ENCODE measurements at regions not wholly inside any gene's neighbourhood (a gene's known extent, or its start where the extent isn't known, plus 50 kb on each side); places are given as distances from the start of the nearest gene placed in this dataset.

DNA sequence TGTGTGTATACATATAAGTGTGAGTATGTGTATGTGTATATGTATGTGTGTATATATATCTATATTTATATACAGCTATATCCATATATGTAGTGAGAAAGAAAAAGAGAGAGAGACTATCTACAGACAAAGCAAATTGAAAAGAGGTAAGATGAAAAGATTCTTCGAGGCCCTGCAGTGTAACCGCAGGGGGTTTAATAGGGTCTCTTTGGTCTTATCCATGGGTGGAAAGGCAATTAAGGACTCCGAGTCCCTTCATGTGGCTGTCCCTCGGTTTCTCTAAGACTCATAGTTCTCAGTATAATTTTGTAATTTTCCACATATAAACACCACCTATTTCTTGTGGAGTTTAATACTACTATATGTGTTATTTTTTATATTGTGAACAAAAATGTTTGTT is 50.6 kb upstream of the JAZF1 start:
- ATAC-seq = no peak

DNA sequence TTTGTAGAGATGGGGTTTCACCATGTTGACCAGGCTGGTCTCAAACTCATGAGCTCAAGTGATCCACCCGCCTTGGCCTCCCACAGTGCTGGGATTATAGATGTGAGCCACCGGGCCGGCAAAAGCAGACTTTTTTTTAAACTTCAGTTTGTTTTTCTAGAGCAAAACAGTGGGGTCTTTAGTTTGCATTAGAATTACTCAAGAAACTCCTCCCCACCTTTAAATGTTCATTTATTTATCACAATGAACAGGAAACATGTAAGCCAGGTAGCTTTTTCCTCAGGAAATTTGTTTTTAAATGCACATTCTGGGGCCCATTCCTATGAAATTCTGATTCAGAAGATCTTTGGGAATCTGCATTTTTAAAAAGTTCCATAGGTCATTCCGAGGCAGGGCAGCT is 56.0 kb upstream of the JAZF1 start:
- no peak for ATAC-seq

DNA sequence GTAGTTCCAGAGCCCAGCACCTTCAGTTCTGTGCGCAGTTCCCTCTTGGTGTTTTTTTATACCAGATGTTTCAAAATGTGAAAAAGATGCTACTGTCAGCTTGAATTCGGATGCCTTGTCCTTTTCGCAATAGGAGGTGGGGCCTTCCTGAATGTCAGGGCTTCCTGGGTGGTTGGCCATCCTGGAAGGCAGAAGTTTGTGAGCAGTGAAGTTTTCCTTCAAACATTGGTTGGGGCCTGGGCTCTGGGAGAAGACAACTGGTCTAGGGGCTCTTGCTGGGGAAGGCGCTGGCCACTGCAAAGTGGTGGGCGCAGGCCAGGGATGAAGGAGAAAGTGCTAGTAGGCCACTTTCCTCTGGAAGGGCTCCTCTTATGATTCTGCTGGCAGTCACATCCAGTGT is 56.8 kb upstream of the JAZF1 start:
- no peak for ATAC-seq

DNA sequence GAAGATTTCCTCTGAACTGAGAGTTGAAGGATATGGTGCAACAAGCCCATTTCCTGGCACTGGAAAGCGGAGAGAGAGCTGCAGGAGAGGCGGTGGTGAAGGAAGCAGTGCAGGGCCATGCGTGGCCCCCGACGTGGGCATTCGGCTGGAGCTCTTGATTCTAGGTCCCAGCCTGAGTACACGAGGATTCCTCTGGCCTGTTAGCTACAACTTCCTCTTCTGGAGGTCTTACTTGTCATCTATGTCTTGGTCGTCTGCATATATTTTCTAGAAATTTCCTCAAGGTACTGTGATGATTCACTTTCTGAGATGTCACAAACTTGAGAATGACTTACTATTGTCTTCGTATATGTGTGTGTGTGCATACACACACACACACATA is 59.2 kb upstream of the JAZF1 start:
- no peak for ATAC-seq

DNA sequence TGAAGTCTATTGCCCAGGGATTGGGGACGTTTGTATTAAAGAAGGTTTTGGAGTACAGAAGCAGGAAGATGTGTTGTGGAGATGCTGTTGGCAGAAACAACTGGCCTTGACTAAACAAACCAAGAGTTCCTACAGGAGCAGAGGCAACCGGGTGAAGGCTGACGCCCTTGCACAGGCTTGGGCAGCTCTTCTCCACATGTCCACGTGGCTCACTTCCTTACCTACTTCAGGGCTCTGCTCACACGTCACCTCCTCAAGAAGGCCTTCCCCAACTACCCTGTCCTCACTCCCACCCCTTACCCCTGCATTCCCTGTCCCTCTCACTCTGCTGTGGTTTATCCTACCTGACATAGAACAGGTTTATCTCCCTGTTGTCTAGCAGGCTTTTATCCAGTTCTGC is 59.9 kb upstream of the JAZF1 start:
- ATAC-seq = no peak

DNA sequence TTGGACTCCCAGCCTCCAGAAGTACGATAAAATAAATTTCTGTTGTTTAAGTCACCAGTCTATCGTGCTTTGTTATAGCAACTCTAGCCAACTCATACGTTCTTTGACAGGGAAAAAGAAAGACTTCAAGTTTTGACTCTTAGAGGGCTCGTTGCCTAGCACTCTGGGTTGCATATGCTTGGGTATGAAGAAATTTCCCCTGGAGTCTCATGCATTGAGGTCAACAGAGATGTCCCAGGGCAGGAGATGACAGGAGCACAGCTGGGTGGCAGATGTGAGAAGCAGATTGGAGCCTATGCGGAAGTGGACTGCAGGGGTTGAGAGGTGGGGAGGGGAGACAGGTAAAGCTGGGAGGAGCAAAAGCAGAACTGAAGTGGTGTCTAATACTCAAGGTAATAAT is 63.3 kb upstream of the JAZF1 start:
- no peak for ATAC-seq

DNA sequence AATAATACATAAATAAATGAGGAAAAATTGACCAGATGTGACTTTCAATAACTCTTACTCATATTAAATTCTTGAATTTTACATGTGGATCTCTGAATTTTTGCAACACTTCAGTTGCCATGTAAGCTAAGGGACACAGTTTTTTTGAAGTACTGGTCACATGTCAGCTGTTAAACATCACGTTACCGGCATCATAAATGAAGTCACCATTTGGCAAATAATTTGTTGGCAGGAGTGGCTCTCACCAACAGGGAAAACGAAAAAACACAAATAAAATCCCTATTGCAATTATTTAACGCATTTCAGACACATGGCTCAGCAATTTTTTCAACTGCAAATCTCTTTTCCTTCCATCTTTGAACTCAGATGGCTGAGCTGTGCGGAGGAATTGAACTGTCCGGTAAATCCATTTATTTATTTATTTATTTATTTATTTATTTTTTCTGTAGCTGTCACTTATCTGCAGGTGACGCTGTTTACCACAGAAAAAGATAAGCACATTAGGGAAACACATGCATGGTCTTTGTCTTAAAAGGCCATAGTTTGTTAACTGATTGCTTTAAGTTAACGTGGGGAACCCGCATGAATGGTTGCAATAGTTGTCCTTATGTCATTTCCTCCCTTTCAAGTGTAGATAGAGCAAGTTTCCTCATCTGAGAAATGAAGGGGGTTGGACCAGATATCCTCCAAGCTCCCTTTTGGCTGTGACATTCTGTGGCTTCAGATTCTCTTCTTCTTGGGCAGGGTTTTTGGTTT is 64.7 kb upstream of the JAZF1 start:
- no peak for ATAC-seq

DNA sequence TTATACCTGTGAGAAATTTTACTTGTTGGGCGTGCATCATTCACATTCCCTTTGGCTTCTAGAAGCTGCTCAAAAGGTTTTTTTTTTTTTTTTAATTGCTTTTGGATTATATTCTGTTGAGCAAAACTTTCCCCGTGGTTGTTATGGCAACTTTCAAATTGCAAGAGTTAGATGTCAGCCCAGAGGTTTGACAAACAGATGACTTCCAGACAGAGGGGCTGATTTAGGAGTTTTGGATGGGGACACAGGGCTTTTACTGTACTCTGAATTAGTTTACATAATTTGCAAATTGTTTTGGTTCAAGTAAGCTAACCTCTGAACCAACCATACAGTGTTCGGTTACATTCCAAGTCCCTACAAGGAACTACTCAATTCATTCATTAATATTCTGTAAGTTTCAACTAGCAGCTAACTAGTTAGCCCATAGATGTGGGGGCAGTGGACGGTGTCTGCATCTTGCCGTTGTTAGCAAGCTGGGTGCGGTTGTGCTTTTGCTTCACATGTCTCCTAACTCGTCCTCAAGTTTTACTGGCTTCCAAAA is 66.4 kb upstream of the JAZF1 start:
- ATAC-seq = no peak

DNA sequence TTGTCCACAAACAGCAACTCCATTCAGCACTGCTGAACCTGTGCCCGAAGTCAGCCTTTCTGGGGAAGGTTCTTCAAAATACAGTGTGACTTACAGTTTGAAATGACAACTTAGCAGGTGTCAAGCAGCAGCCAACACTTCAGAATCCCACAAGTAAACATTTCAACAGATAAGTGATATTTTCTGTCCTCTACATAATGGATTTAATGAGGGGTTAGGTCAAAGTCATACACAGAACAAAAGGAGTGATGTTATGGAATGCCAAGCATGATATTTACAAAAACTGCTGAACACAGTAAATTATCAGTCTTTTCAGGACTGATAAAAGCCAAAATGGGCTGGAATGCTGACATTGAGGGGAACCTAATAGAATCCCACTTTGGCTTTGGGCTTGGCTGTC is 77.6 kb upstream of the JAZF1 start:
- no peak for ATAC-seq

DNA sequence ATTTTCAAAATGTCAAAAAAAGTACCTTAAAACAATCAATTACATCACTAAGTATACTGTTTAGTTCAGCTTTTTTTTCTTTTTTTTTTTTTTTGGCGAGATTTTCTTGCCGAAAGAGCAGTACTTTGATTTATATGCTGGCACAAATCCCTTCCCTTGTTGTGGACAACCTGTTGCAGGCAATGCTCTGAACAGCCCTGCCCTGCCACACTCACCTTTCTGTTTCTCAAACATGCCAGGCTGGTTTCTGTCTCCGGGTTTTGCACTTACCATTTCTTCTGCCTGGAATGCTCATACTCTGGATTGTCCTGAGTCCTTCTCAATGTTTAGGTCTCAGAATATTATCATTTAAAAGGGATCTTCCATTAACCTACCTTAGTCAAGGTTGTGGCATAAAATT is 80.4 kb upstream of the JAZF1 start:
- peak; percentile 52 for ATAC-seq

DNA sequence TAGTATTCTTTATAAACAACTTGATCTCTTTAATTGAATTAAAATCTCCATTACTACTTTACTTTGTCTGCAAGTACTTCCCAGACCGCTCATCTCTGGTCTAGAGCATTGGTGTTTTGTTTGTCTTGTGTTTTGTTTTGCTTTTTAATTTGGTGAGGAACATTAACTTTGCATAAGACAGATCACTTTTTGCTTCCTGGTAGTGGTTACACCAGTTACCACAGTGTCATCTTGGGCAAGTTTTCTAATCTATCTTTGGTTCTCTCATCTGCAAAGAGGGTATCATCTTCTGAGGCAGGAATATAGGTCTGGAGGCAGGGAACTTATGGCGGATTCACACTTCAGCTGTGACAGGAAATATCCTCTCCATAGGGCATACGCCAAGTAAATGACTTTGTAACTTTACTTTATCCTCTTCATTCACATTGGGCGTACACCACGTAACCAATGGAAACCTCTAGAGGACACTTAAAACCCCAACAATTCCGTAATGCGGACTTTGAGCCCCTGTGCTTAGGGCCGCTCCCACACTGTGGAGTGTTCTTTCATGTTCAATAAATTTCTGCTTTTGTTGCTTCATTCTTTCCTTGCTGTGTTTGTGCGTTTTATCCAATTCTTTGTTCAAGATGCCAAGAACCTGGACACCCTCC is 83.2 kb upstream of the JAZF1 start:
- no peak for ATAC-seq

DNA sequence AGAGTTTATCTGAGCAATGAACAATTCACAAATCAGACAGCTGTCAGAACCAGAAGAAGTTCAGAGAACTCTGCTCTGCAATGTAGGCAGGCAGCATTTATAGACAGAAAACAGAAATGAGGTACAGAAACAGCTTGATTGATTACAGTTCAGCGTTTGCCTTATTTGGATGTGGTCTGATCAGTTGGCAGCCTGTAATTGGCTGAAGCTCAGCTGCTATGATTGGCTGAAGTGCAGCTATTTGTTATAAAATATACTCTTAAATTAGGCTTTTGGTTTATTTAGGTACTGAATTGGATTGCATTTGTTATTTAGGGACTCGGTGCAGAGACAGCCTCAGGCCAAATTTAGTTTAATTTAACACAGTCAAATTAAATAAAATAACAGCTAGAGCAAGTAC is 85.8 kb upstream of the JAZF1 start:
- no peak for ATAC-seq

DNA sequence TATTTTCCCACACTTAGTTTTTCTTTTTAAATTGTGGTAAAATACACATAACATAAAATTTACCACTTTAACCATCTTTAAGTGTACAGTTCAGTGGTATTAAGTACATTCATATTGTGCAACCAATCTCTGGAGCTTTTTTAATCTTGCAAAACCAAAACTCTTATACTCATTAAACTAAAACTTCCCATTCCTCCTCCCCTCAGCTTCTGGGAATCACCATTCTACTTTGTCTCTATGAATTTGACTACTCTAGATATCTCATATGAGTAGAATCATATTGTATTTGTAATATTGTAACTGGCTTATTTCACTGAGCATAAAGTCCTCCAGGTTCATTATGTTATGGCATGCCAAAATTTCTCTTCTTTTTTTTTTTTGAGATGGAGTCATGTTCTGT is 86.4 kb upstream of the JAZF1 start:
- no peak for ATAC-seq

DNA sequence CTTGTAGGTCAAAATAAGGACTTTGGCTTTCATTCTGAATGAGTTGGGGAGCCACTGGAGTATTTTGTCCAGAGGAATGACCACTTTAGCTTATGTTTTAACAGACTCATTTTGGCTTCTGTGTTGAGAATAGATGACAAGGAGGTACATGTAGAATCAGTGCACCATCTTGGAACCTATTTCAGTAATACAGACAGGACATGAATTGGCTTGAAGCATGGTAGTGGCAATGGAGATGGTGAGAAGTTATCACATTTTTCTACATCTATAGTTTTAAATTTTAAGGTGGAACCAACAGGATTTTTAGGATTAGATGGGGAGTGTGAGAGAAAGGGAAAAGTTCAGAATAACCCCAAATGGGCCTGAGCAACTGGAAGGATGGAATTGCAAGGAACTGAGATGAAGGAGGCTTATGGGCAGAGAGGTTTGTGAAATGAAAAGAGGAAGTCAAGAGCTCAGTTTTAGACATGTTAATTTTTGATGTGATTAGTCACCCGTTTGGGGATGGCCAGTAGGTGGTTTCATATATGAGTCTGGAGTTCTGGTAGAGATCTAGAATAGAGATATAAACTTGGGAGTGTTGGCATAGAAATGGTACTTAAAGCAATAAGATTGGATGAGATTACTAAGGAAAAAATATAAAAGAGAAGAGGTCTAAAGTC is 89.2 kb upstream of the JAZF1 start:
- ATAC-seq = no peak

DNA sequence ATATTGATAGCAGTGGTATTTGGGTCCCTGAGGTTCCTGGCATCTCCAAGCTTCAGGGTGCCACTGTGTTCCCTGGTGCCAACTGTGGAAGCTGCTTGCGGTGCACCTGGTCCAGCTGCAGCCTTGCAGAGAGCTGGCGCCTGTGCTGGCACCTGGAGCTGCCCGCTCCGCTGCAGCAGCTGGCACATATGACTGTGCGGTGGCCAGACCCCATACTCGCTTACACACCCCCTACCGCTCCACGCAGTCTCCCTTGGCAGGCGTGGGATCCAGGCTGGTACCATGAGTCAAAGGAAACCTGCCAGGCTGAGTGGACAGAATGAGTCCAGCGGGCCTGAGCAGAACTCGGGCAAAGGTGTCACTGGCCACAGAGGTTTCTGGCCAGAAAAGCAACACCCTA is 89.9 kb upstream of the JAZF1 start:
- no peak for ATAC-seq

DNA sequence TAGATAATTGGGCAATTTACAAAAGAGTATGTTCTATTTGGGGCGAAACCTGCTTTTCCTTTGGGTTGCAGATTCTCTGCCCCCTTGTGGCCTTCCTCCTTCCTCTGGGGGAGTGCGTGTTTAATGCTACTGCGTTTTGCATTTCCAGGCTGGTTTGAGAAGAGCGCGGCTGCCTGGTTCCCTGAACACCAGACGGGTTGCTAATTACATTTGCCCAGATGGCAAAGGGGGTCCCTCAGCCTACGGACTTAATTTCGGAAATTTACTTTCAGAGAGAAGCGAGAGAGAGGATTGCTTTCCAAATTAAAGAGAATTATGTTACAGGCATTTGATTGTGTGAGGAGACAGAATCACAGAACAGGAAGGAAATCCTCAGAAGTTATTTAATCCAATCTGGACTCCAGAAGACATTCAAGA is 91.9 kb upstream of the JAZF1 start:
- no peak for ATAC-seq

DNA sequence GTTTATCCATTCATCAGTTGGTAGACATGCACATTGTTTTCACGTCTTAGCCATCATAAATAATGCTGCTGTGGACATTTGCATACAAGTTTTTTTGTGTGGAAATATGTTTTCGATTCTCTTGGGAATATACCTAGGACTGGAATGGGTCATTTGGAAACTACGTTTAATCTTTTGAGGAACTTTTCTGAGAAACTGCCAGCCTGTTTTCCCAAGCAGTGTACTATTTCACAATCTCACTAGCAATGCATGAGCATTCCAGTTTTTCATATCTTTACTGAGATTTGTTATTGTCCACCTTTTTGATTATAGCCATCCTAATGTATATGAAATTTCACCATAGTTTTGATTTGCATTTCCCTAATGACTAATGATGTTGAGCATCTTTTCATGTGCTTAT is 95.7 kb upstream of the JAZF1 start:
- no peak for ATAC-seq

DNA sequence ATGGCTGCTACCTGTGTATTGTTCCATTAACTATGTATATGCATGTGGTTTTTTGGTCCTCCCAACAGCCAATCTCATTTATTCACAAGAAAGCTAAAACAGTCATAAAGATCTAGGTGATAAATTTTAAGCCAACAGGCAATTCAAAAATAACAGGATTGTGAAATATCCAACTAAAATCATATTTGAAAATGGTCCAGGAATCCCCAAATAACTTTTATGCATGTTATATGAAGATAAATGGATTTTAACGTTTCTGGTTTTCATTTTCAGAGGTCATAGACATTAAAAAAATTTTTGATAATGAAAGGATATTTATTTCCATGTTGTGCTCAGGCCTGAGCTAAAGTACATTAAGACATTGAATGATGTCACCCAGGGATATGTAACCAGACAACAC is 96.8 kb upstream of the JAZF1 start:
- ATAC-seq = no peak

DNA sequence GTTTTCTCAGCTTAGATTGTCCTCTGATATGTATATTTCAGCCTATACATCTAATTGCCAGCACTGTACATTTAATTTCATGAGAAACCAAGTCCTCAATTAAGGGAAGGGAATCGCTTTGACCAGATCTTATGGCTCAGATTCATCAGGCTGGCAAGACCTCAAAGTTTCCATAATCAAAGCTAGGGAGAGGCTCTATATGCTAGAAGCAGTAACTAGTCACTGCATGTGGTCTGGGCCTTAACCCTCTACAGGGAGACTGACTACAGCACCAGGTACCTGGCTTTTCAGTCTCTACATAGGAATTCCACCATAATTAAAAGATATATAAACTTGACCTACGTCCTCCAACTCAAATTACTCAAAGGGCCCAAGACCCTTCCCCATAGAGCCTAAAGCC is 97.4 kb upstream of the JAZF1 start:
- no peak for ATAC-seq

DNA sequence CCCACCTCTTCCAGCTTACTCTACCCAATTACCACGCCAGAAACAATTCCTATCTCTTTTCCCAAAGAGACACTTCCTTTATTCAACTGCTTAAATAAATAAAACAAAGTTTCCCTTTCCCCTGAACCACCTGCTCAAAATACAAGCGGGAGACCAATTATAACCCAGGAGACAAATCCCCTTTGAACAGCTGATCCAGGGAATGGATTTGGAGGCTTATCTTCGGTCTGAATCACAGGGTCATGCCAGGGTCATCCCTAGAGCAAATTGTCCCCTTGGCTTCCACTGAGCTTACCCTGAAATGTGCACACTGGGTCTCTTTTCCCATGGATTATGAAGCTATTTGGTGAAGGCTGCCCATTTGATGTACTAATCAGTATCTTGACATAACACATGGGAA is 99.9 kb upstream of the JAZF1 start:
- no peak for ATAC-seq

DNA sequence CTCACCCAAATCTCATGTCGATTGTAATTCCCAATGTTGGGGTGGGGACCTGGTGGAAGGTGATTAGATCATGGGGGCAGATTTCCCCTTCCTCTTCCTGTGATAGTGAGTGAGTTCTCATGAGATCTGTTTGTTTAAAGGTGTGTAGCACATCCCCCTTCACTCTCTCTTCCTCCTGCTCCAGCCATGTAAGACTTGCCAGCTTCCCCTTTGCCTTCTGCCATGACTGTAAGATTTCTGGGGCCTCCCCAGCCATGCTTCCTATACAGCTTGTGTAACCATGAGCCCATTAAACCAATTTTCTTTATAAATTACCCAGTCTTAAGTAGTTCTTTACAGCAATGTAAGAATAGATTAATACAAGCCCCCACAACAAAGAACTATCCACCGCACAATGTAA is 109.9 kb upstream of the JAZF1 start:
- no peak for ATAC-seq

DNA sequence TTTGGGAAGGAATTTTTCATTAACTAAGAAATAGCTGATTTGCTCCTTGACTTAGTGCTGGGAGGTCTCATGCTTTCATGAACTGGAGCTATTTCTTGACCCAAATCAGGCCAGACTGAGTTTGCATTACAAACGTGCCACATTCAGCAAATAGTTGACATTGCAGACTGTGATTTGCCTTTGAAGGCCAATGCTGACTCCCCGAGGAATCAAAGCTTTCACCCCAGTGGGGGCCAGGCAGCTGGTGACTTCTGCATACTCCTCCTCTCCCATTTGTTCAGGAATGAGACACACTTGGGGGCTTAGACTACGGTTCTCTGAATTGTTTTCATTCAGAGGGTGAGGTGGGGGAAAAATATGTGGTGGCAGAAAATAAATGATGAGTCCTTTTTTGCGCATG is 111.0 kb upstream of the JAZF1 start:
- ATAC-seq = no peak

DNA sequence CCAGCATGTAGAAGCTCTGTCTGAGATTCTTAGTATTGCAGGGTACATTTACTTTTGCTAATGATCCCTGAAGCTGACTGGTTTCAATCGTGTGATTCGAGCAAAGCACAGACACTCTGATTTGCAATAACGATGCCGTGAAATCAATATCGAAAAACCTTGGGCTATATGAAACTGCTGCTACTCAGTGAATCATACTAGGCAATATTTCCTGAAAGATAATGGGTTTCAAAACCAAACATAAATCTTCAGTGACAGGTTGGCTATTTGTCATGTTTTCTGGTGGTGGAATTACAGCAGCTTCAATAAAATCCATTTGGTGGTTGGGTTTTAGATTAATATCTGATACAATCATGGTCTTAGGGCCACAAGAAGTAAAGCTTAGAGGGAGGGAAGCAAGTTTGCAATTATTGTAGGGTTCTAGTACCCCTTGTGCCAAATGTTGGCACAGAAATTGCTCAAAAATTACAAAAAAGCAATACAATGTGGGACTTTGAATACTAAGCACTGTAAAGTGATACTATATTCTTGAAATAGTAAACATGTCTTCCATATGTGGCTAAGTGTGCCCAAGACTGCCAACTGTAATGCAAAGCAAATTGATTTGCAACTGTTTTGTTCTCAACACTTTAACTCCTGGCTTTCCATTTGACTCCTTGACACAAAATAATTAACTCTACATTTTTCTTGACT is 112.4 kb upstream of the JAZF1 start:
- ATAC-seq = no peak

DNA sequence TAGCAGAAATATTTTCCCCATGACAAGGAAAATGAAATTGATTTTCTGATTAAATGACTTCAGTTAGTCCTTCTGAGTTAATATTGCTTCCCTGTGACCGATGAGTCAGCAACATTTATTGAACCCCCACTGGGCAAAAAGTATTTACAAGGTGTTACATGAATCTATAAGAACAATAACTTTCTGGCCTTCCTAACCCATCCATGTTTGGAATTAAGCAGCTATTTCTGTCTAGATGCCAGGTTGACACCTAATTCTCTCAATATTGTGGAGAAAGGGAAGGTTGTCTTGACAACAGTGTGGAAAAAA is 112.9 kb upstream of the JAZF1 start:
- ATAC-seq = no peak
